ENCODE measurements at regions not wholly inside any gene's neighbourhood (a gene's known extent, or its start where the extent isn't known, plus 50 kb on each side); places are given as distances from the start of the nearest gene placed in this dataset.
"Not testable (repeated sequence)": the region's sequence is repeated elsewhere in the genome, so short reads cannot be mapped to it uniquely, and the experiment has no call there.

DNA sequence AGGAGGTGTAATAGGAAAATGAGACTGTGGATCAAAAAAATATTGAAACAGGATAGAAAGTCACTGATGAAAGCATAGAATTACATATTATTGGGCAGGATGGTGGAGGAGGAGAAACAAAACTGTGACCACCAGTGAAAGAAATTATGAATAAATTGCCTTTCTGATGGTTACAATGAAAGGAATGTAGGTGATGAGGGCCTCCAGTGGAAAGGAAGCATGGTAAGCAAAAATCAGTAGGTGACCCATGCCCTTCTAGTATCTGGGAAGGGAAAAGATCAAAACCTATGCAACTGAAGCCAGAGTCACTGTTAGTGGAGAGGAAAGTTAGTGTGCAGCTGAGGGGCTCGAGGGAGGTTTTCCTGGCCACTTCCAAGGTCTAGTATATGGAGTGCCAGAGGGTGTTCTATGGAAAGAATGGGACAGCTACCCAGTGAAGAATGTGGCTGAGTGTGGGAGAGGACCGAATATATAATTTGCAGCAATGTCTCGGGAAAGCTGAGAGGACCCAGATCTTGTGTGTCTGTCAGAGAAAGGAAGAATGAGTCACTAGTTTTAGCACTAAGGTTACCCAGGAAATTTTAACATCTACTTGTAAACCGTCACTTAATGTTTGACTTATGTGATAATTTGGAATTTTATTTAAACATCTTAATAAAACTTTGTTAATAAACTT, 146.2 kb downstream of the NFKBIZ start:
- DNase-seq (ENCODE audit: low read depth in 1 of 2, low spot score in 1 of 2) = no peak

DNA sequence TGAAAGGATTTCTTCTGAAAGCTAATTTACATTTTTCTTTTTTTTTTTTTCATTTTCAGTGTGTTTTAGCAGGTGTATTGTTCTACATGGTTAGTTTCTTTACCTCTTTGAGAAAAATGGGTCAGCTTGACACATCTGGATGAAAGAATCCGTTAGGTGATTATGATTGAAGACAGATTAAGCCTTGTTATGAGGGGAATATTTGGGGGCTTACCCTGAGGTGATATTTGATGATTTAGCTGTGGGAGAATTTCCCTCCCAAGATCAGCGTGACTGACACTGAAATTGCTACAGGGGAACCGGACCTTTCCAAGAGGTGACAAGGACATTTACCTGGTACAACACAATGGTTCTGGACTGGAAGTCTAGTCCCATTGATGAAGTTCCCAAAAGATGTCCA, 147.5 kb downstream of the NFKBIZ start:
- no peak for DNase-seq (ENCODE audit: low read depth in 1 of 2, low spot score in 1 of 2)

DNA sequence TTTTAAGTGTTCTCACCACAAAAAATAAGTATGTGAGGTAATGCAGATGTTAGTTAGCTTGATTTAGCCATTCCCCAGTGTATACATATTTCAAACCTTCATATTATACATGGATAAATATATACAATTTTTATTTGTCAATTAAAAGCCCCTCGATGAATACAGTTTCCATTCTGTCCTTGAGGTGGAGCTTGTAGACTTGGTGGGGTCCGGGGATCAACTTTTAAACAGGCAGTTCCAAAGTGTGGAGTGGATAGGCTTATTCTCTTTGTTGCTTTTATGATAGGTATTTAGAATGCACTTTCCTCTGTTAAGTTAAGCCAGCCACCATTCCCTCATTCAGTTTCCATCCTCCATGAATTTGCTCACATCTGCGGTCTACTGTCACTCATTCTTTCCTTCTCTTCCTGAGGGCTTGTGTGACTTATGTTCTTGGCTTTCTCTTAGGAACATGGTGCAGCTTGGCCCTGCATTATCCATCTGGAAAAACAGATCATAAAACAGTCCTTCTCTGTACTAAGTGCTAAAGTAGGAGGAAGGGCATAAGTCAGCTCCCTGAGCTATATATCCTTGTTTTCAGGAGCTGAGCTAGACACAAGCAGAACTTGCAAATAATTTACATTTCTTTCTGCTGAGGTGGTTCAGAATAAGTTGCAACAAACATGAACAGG, 149.1 kb downstream of the NFKBIZ start:
- no peak for DNase-seq (ENCODE audit: low read depth in 1 of 2, low spot score in 1 of 2)

DNA sequence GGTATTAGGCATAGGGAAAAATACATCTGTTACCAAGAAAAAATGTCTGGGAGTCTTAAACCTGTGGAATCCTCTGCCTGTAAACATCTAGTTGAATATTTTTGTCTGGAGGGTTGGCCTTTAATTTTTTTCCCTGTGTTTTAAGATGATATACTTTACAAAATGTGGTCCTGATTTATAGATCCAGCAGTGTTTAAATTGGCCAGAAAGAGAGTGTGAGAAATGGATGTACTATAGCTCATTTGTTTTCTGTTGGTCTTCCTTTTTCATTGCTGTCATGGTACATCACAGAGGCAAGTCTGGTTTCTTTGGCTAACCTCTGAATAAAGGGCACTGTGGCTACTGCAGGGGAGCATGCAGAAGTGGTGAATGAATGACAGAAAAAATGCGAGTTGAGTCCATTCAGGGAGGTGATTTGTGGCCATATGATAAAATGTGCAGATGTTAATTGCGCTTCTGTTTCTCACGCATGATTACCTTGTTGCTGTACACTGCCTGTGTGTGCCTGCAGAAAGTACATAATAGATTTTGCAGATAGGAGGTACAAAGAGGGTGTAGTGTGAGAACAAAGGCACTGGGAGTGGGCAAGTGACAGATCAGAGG, 150.0 kb downstream of the NFKBIZ start:
- DNase-seq (ENCODE audit: low read depth in 1 of 2, low spot score in 1 of 2) = no peak

DNA sequence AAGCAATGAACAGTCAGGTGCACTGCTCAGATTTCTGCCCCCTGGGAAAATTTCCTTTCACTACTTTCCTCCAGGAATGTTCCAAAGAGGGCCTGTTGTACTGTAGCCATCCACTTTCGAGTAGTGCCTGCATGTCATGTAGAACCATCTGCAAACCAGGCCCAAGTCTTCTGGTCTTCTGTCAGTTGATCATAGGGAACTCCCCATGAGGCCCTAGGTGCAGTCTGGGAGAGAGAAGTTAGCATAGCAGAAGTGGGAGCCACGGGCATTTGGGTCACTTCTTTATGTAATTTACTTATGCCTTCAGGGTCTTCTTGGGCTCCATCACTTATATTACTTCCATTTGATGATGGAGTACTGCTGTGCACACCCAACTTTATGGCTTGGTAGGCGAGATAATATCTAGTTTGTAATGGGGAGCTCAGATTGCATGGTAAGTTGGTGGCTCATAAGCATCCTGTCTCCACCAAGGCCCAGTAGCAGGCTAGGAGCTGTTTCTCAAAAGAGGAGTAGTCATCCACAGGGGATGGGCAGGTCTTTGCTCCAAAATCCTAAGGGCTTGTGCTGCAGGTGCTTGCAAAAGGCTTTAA, 151.4 kb downstream of the NFKBIZ start:
- DNase-seq (ENCODE audit: low read depth in 1 of 2, low spot score in 1 of 2) = no peak

DNA sequence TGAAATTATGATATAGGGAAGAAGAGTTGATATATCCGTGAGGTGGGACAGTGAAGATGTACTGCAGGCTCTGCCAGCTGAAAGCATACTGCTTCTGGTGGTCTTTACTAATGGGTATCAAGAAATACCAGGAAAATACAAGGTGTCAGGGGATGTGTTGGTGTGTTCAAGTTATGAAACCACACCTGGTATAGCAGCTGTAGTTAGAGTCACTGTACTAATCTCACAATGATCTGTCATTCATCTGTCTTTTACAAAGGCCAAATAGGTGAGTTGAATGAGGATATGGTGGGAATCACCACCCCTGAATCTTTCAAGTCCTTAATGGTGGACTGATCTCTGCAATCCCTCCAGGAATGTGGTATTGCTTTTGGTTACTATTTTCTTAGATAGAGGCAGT, 152.7 kb downstream of the NFKBIZ start:
- no peak for DNase-seq (ENCODE audit: low read depth in 1 of 2, low spot score in 1 of 2)

DNA sequence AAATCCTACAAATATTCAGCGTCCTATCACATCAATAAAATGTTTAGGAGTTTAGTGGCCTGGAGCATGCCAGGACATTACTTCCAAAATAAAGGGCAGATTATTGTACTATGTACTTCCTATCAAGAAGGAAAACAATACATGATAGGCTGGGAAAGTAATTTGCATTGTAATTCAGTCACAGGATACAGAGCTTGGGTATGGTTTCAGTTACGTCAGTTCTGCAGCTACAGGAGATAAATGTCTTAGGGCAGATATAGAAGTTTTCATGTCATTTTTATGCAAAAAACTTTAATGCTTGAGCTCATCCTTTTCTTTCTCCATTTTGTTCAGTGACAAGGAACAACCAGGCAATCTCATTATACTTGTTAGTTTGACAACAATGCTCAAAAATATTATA, 155.2 kb downstream of the NFKBIZ start:
- DNase-seq (ENCODE audit: low read depth in 1 of 2, low spot score in 1 of 2) = no peak

DNA sequence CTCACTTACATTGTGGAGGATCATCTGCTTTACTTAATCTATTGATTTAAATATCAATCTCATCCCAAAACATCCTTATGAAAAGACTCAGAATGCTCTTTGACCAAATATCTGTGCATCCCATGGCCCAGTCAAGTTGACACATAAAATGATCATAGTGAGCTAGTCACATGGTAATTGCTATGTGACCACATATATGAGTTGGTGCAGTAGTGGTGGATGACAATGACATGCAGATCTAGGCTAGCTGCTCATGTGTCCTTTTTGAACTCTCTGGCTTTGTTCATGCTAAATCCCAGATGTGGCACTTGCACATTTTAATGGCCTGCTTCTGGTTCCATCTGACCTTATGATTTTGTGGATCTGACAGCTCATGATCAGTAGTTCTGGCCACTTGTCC, 156.2 kb downstream of the NFKBIZ start:
- DNase-seq (ENCODE audit: low read depth in 1 of 2, low spot score in 1 of 2) = no peak

DNA sequence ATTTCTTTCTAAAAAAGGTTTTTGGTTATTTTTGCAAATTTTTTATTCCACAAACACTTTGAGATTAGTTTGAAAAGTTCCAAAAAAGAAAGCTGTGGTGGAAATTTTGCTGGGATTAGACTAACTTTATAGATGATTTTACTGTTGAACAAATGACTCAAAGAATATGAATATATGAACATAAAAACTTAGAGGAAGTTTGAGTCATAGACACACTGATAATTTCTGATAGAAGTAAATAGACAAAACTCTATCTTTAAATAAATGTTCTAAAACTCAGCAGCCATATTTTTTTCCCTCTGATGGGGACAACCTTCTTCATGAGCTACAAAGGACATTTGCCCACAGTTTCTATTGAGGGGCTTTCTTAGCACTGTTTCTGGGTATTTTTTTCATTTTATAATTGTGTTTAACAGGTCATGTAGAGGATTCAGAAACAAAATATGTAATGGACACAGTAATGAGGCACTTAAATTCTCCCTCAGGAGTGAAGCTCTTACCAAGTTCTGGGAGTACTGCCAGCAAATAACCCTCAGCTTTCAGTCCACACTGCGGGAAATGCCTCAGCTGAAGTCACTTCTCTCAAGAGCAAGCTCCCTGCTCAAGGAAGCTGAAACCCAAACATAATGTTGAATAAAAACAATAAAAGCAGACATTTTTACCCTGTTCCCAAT, 157.6 kb downstream of the NFKBIZ start:
- DNase-seq (ENCODE audit: low read depth in 1 of 2, low spot score in 1 of 2) = no peak

DNA sequence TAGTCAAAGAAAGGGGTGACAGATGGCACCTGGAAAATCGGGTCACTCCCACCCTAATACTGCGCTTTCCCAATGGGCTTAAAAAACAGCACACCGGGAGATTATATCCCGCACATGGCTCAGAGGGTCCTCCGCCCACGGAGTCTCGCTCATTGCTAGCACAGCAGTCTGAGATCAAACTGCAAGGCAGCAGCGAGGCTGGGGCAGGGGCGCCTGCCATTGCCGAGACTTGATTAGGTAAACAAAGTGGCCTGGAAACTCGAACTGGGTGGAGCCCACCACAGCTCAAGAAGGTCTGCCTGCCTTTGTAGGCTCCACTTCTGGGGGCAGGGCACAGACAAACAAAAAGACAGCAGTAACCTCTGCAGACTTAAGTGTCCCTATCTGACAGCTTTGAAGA, 159.1 kb downstream of the NFKBIZ start:
- not testable (repeated sequence) for DNase-seq (ENCODE audit: low read depth in 1 of 2, low spot score in 1 of 2)

DNA sequence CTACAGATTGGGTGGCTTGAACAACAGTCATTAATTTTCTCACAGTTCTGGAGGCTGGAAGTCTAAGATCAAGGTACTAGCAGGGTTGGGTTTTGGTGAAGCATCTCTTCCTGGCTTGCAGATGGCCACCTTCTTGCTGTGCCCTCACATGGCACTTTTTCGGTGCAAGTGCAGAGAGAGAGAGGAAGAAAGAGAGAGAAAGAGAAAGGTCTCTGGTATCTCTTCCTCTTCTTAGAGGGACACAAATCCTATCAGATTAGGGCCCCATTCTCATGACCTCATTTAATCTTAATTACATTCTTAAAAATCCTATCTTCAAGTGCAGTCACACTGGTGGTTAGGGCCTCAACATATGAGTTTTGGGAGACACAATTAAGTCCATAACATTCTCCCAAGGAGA, 167.1 kb downstream of the NFKBIZ start:
- no peak for DNase-seq (ENCODE audit: low read depth in 1 of 2, low spot score in 1 of 2)

DNA sequence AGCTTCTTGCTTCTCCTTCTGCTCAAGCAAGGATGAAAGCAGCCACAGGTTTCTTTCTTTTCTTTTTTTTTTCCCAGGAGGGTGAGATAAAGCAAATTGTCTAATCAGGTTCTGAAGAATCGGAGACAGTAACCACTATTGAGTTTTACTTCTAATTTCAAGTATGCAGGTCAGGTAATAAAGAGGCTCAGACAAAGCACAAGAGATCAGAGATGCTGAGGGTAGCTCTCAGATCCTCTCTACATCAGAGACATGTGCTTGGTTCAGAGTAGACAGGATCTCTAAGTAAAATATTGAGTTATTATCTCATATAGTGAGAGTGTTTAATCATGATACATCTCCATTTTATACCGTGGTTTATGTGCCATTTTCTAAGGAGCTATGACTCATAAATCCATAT, 168.5 kb downstream of the NFKBIZ start:
- no peak for DNase-seq (ENCODE audit: low read depth in 1 of 2, low spot score in 1 of 2)

DNA sequence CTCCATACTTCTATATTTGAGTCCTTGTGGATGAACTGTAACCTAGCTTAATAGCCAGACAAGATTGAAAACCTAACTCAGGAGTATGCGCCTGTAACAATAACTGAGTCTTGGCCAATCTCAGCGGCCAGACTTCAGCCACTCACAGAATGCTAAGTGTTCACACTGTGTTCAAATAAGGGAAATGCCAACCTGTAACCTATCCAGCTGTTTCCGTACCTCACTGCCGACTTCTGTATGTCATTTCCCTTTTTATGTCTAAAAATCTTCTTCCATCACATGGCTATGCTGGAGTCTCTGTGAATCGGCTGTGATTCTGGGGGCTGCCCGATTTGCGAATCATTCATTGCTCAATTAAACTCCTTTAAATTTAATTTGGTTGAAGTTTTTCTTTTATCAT, 169.2 kb downstream of the NFKBIZ start:
- DNase-seq (ENCODE audit: low read depth in 1 of 2, low spot score in 1 of 2) = no peak

DNA sequence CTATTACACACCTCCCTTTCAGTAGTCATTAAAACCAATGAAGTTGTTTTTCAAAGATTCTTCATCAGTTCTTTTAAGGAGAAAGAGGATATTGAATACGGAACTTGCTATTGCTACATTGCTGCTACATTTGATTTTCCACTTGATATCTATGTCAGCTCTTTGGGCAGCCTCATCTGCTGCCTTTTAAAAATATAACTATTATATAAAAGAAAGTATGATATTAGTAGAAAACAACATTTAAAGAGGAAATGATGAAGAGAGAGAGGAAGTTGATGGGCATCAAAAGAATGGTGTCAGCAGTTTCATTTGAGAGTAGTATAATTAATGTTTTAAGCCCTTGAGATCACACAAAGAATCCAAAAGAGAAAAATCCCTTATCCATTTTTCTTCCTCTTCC, 171.4 kb downstream of the NFKBIZ start:
- no peak for DNase-seq (ENCODE audit: low read depth in 1 of 2, low spot score in 1 of 2)

DNA sequence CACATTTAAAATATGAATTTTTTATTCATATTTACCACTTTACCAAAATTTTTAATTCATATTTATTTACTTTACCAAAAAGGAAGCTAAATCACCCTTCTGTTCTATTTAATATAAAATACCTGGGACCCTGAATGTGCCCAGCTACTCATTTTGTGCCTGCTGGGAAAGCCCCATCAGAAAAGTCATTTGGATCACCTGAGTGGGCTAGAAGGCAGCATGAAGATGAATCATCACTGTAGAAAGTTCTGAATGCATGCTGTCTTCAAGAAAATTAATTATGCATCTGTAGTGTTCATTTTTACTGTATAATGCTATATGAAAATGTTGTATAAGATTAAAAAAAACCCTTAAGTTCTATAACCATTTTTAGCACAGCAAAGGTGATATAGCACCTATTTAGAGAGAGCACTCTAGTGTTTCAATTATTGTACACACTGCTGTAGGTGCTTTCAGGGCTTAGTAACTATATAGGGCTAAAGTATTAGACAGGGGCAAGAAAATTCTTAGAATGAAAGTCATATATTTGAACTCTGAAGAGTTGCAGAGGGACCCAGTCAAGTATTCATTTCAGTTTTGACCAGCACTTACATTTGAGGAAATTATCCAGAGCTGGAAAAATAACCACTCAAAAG, 175.1 kb downstream of the NFKBIZ start:
- no peak for DNase-seq (ENCODE audit: low read depth in 1 of 2, low spot score in 1 of 2)

DNA sequence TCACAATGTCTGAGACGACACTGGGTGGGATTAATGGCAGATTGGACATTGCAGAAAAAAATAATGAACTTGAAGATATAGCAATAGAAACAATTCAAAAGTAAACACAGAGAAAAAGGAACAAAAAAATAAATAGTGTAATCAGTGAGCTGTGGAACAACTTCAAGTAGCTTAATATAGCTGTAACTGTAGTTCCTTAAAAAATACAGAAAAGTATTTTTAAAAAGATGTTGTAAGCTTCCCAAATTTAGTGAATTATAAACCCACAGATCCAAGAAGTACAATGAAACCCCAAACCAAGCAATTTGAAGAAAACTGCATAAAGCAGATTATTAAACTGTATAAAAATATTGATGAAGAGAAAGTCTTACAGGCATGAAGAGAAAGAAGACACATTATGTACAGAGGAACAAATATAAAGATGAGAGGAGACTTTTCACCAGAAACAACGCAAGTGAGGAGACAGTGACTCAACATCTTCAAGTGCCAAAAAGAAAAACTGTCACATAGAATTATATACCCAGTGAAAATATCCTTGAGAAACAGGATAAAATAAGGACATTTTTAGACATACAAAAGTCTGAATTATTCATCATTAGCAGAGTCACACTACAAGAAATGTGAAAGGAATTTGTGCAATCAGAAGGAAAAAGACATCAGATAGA, 176.4 kb downstream of the NFKBIZ start:
- no peak for DNase-seq (ENCODE audit: low read depth in 1 of 2, low spot score in 1 of 2)

DNA sequence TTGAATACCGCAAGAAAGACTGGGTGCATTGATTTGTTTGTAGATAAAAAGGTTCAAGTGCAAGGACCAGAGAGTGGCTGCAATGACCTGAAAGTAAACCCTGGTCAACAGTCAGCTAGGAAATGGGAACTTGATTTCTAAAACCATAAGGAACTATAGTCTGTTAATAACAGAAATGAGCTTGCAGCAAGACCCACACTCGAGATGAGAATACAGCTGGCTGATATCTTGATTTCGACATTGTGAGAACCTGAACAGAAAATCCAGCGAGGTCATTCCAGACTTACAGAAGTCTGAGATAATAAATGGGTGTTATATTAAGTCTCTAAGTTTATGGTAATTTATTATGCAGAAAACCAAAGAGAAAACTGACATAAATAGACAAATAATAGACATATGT, 177.3 kb downstream of the NFKBIZ start:
- DNase-seq (ENCODE audit: low read depth in 1 of 2, low spot score in 1 of 2) = no peak

DNA sequence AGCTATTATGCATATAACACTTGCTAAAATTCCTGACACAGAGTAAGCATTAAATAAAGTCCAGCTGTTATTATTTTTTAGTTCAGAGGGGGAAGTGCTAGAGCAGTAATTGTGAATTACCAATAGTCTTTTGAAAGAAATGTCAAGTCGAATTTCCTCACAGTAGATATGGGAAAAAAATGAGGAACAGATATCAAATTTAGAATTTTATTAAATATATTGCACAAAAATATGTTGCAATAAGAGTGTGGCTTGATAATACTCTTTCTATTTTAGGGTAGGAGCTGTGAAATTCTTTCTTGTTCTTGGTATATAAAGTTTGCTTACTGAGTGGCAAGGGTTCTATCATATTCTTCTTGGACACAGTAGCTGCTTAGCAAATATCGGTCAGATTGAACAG, 181.3 kb downstream of the NFKBIZ start:
- DNase-seq (ENCODE audit: low read depth in 1 of 2, low spot score in 1 of 2) = no peak

DNA sequence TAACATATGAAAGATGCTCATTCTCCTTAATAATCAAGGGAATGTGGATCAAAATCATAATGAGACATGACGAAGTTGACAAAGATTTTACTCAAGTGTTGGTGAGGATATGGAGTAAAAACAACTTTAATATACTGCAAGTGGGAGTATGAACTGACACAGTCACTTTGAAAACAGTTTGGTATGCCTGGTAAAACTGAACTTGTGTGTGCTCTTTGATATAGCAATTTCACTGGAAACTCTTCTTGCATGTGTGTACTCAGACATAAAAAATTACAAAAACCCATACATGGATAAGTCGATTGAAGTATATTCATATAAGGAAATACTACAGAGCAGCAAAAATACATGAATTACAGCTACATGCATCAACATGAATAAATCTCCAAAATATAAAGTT, 182.5 kb downstream of the NFKBIZ start:
- no peak for DNase-seq (ENCODE audit: low read depth in 1 of 2, low spot score in 1 of 2)

DNA sequence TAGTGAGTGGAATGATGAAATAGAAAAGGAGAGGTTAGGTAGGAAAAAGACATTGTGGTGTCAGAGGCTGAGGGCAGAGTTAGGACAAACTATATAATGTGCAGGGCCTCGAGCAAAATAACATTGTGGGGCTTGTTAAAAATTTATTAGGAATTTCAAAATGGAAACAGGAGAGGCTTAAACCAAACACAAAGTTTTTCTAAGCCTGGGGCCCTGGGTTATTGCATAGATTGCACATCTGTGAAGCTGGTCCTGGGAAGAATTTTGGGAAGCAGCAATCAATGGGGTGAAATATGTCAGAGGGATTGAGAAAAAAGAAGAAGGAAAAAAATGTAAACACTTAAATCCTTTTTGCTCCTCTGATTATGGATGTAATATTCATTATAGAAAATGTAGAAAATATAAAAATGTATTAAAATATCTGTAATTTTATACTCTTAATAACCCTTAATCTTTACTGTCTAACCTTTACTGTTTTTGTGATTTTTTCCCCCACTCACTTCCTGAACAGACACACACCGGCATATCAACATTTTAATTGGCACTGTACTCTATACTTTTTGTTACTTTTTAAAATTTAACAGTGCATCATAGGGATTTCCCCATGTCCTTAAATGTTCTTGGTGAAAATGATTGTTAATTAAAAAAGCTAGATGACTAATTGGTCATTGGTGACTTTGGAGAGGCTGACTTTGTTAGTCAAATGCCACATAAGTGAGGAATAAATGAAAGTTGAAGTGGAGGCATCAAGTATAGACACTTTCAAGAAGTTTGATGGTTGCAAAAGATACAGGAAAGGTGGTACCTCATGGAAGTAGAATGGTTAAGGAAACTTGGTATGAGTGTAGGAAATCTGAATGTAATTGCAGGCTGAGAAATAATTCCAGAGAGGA, 183.4 kb downstream of the NFKBIZ start:
- DNase-seq (ENCODE audit: low read depth in 1 of 2, low spot score in 1 of 2) = no peak

Measured in activated T-helper 1 cell treated with anti-CD3 and anti-CD28 coated beads, Interleukin-2, amount 50 U/mL, for 16 hours (primary cell).